Parathyroid adenoma (tissue), 2 donors: ENCODE measurements at regions not wholly inside any gene's neighbourhood (a gene's known extent, or its start where the extent isn't known, plus 50 kb on each side); places are given as distances from the start of the nearest gene placed in this dataset.

Source experiments
- H2AFZ ChIP-seq: fragments of 300-600 bp; sonication (generic); one replicate; pipeline ENCODE4 v1.7.0; 2017; ENCODE audit warnings: antibody characterized with exemption, mild to moderate bottlenecking
- H3K27ac ChIP-seq: fragments of 300-600 bp; sonication (generic); one replicate; pipeline ENCODE4 v1.7.0; 2017
- H3K27me3 ChIP-seq: fragments of 300-600 bp; sonication (generic); one replicate; pipeline ENCODE4 v1.7.0; 2017; ENCODE audit warnings: low read length; ENCODE audit not compliant: control insufficient read depth, insufficient read depth
- H3K36me3 ChIP-seq: fragments of 300-600 bp; sonication (generic); one replicate; pipeline ENCODE4 v1.7.0; 2017; ENCODE audit warnings: low read length; ENCODE audit not compliant: control insufficient read depth, insufficient read depth
- H3K4me1 ChIP-seq: fragments of 300-600 bp; sonication (generic); one replicate; pipeline ENCODE4 v1.7.0; 2017; ENCODE audit warnings: control low read depth
- H3K4me2 ChIP-seq: fragments of 300-600 bp; sonication (generic); one replicate; pipeline ENCODE4 v1.7.0; 2017; ENCODE audit warnings: low read length
- H3K4me3 ChIP-seq: fragments of 300-600 bp; sonication (generic); one replicate; pipeline ENCODE4 v1.7.0; 2017; ENCODE audit warnings: low read depth, low read length
- H3K79me2 ChIP-seq: fragments of 300-600 bp; sonication (generic); one replicate; pipeline ENCODE4 v1.7.0; 2017; ENCODE audit warnings: control low read depth
- H3K9ac ChIP-seq: fragments of 300-600 bp; sonication (generic); one replicate; pipeline ENCODE4 v1.7.0; 2017; ENCODE audit warnings: mild to moderate bottlenecking
- H3K9me3 ChIP-seq: fragments of 300-600 bp; sonication (generic); one replicate; pipeline ENCODE4 v1.7.0; 2017; ENCODE audit warnings: low read length; ENCODE audit not compliant: control insufficient read depth
- CTCF ChIP-seq: fragments of 300-600 bp; sonication (generic); IDR thresholded peaks from one replicate; pipeline ENCODE4 v1.7.0; 2017; ENCODE audit warnings: antibody characterized with exemption, mild to moderate bottlenecking
- donor health status: primary hyperparathyroidism.

GRCh38 chr2:176642074-176642473 lies 372.8 kb downstream of the MTX2 start:
- H3K27ac ChIP-seq, result no peak overlapping the region
- no peak overlapping the region for H3K9ac ChIP-seq
- no peaks in the 10 kb centered on the region for H3K4me1 ChIP-seq
- H3K79me2 ChIP-seq, result no peaks in the 10 kb centered on the region
- no peak overlapping the region for H3K4me3 ChIP-seq
- no peaks in the 10 kb centered on the region for H3K36me3 ChIP-seq
- TF ChIP-seq CTCF, result no peak
- H3K4me2 ChIP-seq, result no peak overlapping the region
- H2AFZ ChIP-seq, result no peak overlapping the region
- H3K9me3 ChIP-seq, result no peaks in the 10 kb centered on the region
- H3K27me3 ChIP-seq, result peaks cover 4% of the 10 kb centered on the region

- no peaks in the 10 kb centered on the region for H3K79me2 ChIP-seq
- no peaks in the 10 kb centered on the region for H3K4me1 ChIP-seq
- no peak overlapping the region for H3K9ac ChIP-seq
- no peak overlapping the region for H3K27ac ChIP-seq
- no peaks in the 10 kb centered on the region for H3K27me3 ChIP-seq
- no peaks in the 10 kb centered on the region for H3K36me3 ChIP-seq
- H3K9me3 ChIP-seq, result no peaks in the 10 kb centered on the region
- no peak for TF ChIP-seq CTCF
- no peak overlapping the region for H3K4me2 ChIP-seq
- no peak overlapping the region for H2AFZ ChIP-seq
- H3K4me3 ChIP-seq, result no peak overlapping the region
Measured at GRCh38 chr2:176643646-176644045, 374.4 kb downstream of the MTX2 start.

GRCh38 chr2:176645494-176645893 lies 376.3 kb downstream of the MTX2 start:
- no peaks in the 10 kb centered on the region for H3K9me3 ChIP-seq
- no peaks in the 10 kb centered on the region for H3K36me3 ChIP-seq
- no peaks in the 10 kb centered on the region for H3K79me2 ChIP-seq
- H3K4me2 ChIP-seq, result no peak overlapping the region
- H3K27me3 ChIP-seq, result no peaks in the 10 kb centered on the region
- H3K4me3 ChIP-seq, result no peak overlapping the region
- H2AFZ ChIP-seq, result no peak overlapping the region
- no peak for TF ChIP-seq CTCF
- no peaks in the 10 kb centered on the region for H3K4me1 ChIP-seq
- no peak overlapping the region for H3K27ac ChIP-seq
- H3K9ac ChIP-seq, result no peak overlapping the region

GRCh38 chr2:176646033-176646615 lies 376.9 kb downstream of the MTX2 start:
- no peak overlapping the region for H3K4me3 ChIP-seq
- H2AFZ ChIP-seq, result no peak overlapping the region
- H3K27me3 ChIP-seq, result no peaks in the 10 kb centered on the region
- no peaks in the 10 kb centered on the region for H3K79me2 ChIP-seq
- H3K9me3 ChIP-seq, result no peaks in the 10 kb centered on the region
- H3K4me1 ChIP-seq, result no peaks in the 10 kb centered on the region
- no peaks in the 10 kb centered on the region for H3K36me3 ChIP-seq
- no peak for TF ChIP-seq CTCF
- no peak overlapping the region for H3K4me2 ChIP-seq
- no peak overlapping the region for H3K27ac ChIP-seq
- H3K9ac ChIP-seq, result no peak overlapping the region

GRCh38 chr2:176647325-176648165 lies 378.3 kb downstream of the MTX2 start:
- H2AFZ ChIP-seq, result no peak overlapping the region

More at GRCh38 chr2:176647325-176648165, 378.3 kb downstream of the MTX2 start:
- Histone ChIP-seq H3K79me2 (no peaks in the 10 kb centered on the region), H3K36me3 (no peaks in the 10 kb centered on the region), H3K9me3 (no peaks in the 10 kb centered on the region), H3K27ac (no peak overlapping the region), H3K4me2 (no peak overlapping the region), H3K4me1 (no peaks in the 10 kb centered on the region), H3K27me3 (no peaks in the 10 kb centered on the region), H3K9ac (no peak overlapping the region), H3K4me3 (no peak overlapping the region)
- no peak for TF ChIP-seq CTCF
